H1 (cell line): ENCODE measurements at regions not wholly inside any gene's neighbourhood (a gene's known extent, or its start where the extent isn't known, plus 50 kb on each side); places are given as distances from the start of the nearest gene placed in this dataset.

Experiments
- CBX8 ChIP-seq: fragments of 300-800, 300-1000 bp; sonication (generic); IDR thresholded peaks from 2 replicates; pipeline ENCODE4 v1.7.1; 2016; ENCODE audit warnings: low read depth, low read length, borderline replicate concordance
- CTBP2 ChIP-seq: IDR thresholded peaks from 2 replicates; pipeline ENCODE4 v1.7.0; 2011; ENCODE audit warnings: borderline replicate concordance, mild to moderate bottlenecking, moderate library complexity, mixed read lengths, low read length; ENCODE audit not compliant: insufficient read depth, insufficient read length
- KDM5A ChIP-seq: fragments of 200-600 bp; IDR thresholded peaks from 2 replicates; pipeline ENCODE4 v1.7.1; 2012; ENCODE audit warnings: mild to moderate bottlenecking, low read length, inconsistent platforms, mixed read lengths
- MAFK ChIP-seq: IDR thresholded peaks from 2 replicates; pipeline ENCODE4 v1.6.1; 2012; ENCODE audit warnings: low read depth, mild to moderate bottlenecking, improper control_type of control experiment, low read length
- NRF1 ChIP-seq: IDR thresholded peaks from 2 replicates; pipeline ENCODE4 v1.6.1; 2011; ENCODE audit warnings: mild to moderate bottlenecking, low read depth, low read length, improper control_type of control experiment
- POLR2AphosphoS5 ChIP-seq: IDR thresholded peaks from 2 replicates; pipeline ENCODE4 v1.6.1; 2011; ENCODE audit warnings: low read depth, low read length
- RAD21 ChIP-seq, 2 experiments: IDR thresholded peaks in 1 of 2; conservative IDR thresholded peaks in 1 of 2; 2 replicates each; pipeline ENCODE4 v1.6.1; 2011; ENCODE audit warnings: low read depth in 2 of 2, low read length in 2 of 2, improper control_type of control experiment in 1 of 2, inconsistent platforms in 1 of 2, mild to moderate bottlenecking in 1 of 2, moderate library complexity in 1 of 2
- SAP30 ChIP-seq: fragments of 300-600 bp; sonication (generic); IDR thresholded peaks from 2 replicates; pipeline ENCODE4 v1.7.1; 2012; ENCODE audit warnings: low read length, moderate library complexity, mild to moderate bottlenecking, inconsistent platforms; ENCODE audit not compliant: insufficient read depth, insufficient replicate concordance
- SP4 ChIP-seq: IDR thresholded peaks from 2 replicates; pipeline ENCODE4 v1.6.1; 2012; ENCODE audit warnings: low read length, inconsistent platforms
- SRF ChIP-seq: IDR thresholded peaks from 2 replicates; pipeline ENCODE4 v1.6.1; 2011; ENCODE audit warnings: mild to moderate bottlenecking, low read depth, low read length, moderate library complexity
- TAF1 ChIP-seq: IDR thresholded peaks from 2 replicates; pipeline ENCODE4 v1.6.1; 2011; ENCODE audit warnings: mild to moderate bottlenecking, low read depth, low read length
- TF ChIP-seq, protein P1 (sequence below): fragments of 300-600 bp; sonication (generic); IDR thresholded peaks from 2 replicates; pipeline ENCODE4 v1.7.1; 2012; ENCODE audit warnings: low read length, moderate library complexity, mild to moderate bottlenecking, inconsistent platforms; ENCODE audit not compliant: insufficient replicate concordance

DNA sequence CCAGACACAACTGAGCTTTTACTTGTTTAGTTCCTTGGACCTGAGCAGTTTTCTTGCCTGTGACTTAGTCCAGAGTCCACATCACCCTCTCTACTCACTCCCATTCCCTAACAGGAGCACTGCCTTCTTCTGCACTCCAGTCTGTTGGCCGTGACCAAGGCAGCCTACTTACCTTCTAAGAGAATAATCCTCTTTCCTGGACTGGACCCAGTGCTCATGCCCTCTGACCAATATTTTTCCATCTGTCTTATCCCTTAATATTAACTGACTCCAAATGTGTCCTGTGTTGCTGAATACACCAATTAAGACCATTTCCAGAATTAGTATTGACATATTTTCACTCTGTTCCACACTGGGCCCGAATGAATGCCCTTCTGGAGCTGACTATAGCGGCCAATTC, 681.0 kb upstream of the KIF2B start (continued):
- TF ChIP-seq, protein P1, sequence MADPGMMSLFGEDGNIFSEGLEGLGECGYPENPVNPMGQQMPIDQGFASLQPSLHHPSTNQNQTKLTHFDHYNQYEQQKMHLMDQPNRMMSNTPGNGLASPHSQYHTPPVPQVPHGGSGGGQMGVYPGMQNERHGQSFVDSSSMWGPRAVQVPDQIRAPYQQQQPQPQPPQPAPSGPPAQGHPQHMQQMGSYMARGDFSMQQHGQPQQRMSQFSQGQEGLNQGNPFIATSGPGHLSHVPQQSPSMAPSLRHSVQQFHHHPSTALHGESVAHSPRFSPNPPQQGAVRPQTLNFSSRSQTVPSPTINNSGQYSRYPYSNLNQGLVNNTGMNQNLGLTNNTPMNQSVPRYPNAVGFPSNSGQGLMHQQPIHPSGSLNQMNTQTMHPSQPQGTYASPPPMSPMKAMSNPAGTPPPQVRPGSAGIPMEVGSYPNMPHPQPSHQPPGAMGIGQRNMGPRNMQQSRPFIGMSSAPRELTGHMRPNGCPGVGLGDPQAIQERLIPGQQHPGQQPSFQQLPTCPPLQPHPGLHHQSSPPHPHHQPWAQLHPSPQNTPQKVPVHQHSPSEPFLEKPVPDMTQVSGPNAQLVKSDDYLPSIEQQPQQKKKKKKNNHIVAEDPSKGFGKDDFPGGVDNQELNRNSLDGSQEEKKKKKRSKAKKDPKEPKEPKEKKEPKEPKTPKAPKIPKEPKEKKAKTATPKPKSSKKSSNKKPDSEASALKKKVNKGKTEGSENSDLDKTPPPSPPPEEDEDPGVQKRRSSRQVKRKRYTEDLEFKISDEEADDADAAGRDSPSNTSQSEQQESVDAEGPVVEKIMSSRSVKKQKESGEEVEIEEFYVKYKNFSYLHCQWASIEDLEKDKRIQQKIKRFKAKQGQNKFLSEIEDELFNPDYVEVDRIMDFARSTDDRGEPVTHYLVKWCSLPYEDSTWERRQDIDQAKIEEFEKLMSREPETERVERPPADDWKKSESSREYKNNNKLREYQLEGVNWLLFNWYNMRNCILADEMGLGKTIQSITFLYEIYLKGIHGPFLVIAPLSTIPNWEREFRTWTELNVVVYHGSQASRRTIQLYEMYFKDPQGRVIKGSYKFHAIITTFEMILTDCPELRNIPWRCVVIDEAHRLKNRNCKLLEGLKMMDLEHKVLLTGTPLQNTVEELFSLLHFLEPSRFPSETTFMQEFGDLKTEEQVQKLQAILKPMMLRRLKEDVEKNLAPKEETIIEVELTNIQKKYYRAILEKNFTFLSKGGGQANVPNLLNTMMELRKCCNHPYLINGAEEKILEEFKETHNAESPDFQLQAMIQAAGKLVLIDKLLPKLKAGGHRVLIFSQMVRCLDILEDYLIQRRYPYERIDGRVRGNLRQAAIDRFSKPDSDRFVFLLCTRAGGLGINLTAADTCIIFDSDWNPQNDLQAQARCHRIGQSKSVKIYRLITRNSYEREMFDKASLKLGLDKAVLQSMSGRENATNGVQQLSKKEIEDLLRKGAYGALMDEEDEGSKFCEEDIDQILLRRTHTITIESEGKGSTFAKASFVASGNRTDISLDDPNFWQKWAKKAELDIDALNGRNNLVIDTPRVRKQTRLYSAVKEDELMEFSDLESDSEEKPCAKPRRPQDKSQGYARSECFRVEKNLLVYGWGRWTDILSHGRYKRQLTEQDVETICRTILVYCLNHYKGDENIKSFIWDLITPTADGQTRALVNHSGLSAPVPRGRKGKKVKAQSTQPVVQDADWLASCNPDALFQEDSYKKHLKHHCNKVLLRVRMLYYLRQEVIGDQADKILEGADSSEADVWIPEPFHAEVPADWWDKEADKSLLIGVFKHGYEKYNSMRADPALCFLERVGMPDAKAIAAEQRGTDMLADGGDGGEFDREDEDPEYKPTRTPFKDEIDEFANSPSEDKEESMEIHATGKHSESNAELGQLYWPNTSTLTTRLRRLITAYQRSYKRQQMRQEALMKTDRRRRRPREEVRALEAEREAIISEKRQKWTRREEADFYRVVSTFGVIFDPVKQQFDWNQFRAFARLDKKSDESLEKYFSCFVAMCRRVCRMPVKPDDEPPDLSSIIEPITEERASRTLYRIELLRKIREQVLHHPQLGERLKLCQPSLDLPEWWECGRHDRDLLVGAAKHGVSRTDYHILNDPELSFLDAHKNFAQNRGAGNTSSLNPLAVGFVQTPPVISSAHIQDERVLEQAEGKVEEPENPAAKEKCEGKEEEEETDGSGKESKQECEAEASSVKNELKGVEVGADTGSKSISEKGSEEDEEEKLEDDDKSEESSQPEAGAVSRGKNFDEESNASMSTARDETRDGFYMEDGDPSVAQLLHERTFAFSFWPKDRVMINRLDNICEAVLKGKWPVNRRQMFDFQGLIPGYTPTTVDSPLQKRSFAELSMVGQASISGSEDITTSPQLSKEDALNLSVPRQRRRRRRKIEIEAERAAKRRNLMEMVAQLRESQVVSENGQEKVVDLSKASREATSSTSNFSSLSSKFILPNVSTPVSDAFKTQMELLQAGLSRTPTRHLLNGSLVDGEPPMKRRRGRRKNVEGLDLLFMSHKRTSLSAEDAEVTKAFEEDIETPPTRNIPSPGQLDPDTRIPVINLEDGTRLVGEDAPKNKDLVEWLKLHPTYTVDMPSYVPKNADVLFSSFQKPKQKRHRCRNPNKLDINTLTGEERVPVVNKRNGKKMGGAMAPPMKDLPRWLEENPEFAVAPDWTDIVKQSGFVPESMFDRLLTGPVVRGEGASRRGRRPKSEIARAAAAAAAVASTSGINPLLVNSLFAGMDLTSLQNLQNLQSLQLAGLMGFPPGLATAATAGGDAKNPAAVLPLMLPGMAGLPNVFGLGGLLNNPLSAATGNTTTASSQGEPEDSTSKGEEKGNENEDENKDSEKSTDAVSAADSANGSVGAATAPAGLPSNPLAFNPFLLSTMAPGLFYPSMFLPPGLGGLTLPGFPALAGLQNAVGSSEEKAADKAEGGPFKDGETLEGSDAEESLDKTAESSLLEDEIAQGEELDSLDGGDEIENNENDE, result no peak
- TF ChIP-seq SAP30 (no peak), SRF (no peak), CBX8 (no peak), CTBP2 (no peak), SP4 (no peak), POLR2AphosphoS5 (no peak), MAFK (no peak), RAD21 (IDR thresholded peaks at IDR 0.05 in 1 of 2, conservative IDR thresholded peaks at IDR 0.05 in 1 of 2; ENCODE audit: low read depth in 2 of 2, low read length in 2 of 2) (no peak), NRF1 (no peak), TAF1 (no peak), KDM5A (no peak)
